ENCODE measurements at regions not wholly inside any gene's neighbourhood (a gene's known extent, or its start where the extent isn't known, plus 50 kb on each side); places are given as distances from the start of the nearest gene placed in this dataset.

DNA sequence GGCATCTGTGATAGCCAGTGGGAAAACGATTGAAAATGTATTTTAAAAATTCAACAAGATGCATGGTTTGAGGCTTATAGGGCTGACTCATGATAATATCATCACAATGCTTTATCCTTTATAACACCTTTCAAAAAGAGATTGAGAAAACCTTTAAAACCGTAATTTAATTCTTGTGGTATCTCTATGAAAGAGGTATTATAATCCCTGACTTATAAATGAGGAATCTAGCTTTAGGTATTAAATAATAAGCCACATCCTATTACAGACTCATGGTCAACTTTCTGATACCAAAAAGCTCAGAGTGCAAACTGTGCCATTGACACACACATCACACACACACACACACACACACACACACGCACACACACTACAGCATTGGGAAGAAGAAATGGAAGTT is 134.6 kb upstream of the RAB12 start:
- no peak overlapping the region for H3K27ac ChIP-seq (replicated peaks)
- H3K27me3 ChIP-seq (ENCODE audit: insufficient read depth, poor library complexity, severe bottlenecking) = no peaks in the 10 kb centered on the region
- no peak for DNase-seq (ENCODE audit: low read depth in 1 of 2, low spot score in 1 of 2)
- no peak overlapping the region for H3K4me3 ChIP-seq (replicated peaks; ENCODE audit: insufficient read depth, low read length)
- TF ChIP-seq, protein P1, sequence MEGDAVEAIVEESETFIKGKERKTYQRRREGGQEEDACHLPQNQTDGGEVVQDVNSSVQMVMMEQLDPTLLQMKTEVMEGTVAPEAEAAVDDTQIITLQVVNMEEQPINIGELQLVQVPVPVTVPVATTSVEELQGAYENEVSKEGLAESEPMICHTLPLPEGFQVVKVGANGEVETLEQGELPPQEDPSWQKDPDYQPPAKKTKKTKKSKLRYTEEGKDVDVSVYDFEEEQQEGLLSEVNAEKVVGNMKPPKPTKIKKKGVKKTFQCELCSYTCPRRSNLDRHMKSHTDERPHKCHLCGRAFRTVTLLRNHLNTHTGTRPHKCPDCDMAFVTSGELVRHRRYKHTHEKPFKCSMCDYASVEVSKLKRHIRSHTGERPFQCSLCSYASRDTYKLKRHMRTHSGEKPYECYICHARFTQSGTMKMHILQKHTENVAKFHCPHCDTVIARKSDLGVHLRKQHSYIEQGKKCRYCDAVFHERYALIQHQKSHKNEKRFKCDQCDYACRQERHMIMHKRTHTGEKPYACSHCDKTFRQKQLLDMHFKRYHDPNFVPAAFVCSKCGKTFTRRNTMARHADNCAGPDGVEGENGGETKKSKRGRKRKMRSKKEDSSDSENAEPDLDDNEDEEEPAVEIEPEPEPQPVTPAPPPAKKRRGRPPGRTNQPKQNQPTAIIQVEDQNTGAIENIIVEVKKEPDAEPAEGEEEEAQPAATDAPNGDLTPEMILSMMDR (IDR thresholded peaks at IDR 0.05; ENCODE audit: insufficient read depth, low read length) = no peak

DNA sequence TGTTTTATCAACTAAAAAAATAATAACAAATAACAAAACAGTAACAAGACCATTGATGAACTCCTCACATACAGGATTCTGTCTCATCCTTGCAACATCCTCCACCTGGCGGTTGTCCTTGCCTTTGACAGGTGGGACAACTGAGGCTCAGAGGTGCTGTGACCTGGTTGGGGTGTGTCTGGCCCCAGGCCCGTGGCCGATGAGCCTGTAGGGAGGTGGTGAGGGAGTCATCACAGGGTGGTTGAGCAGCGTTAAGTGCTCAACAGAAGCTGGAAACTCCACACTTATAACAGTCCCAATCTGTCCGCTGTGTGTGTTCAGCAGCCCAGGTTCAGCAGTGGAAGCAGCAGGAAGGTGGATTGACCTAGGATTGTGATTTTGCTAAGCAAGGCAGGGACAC is 131.6 kb upstream of the RAB12 start:
- H3K27ac ChIP-seq (replicated peaks) = no peak overlapping the region
- DNase-seq (ENCODE audit: low read depth in 1 of 2, low spot score in 1 of 2) = no peak
- TF ChIP-seq POLR2AphosphoS5 (IDR thresholded peaks at IDR 0.05; ENCODE audit: low read depth) (no peak), SPI1 (IDR thresholded peaks at IDR 0.05; ENCODE audit: borderline replicate concordance, low read depth) (no peak), GABPA (IDR thresholded peaks at IDR 0.05; ENCODE audit: low read depth) (no peak)
- TF ChIP-seq, protein P2, sequence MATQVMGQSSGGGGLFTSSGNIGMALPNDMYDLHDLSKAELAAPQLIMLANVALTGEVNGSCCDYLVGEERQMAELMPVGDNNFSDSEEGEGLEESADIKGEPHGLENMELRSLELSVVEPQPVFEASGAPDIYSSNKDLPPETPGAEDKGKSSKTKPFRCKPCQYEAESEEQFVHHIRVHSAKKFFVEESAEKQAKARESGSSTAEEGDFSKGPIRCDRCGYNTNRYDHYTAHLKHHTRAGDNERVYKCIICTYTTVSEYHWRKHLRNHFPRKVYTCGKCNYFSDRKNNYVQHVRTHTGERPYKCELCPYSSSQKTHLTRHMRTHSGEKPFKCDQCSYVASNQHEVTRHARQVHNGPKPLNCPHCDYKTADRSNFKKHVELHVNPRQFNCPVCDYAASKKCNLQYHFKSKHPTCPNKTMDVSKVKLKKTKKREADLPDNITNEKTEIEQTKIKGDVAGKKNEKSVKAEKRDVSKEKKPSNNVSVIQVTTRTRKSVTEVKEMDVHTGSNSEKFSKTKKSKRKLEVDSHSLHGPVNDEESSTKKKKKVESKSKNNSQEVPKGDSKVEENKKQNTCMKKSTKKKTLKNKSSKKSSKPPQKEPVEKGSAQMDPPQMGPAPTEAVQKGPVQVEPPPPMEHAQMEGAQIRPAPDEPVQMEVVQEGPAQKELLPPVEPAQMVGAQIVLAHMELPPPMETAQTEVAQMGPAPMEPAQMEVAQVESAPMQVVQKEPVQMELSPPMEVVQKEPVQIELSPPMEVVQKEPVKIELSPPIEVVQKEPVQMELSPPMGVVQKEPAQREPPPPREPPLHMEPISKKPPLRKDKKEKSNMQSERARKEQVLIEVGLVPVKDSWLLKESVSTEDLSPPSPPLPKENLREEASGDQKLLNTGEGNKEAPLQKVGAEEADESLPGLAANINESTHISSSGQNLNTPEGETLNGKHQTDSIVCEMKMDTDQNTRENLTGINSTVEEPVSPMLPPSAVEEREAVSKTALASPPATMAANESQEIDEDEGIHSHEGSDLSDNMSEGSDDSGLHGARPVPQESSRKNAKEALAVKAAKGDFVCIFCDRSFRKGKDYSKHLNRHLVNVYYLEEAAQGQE (IDR thresholded peaks at IDR 0.05; ENCODE audit: insufficient replicate concordance, low read depth) = no peak
- TF ChIP-seq, protein P1 (IDR thresholded peaks at IDR 0.05; ENCODE audit: insufficient read depth, low read length) = no peak
- no peak overlapping the region for H3K4me3 ChIP-seq (replicated peaks; ENCODE audit: insufficient read depth, low read length)
- no peaks in the 10 kb centered on the region for H3K27me3 ChIP-seq (ENCODE audit: insufficient read depth, poor library complexity, severe bottlenecking)

DNA sequence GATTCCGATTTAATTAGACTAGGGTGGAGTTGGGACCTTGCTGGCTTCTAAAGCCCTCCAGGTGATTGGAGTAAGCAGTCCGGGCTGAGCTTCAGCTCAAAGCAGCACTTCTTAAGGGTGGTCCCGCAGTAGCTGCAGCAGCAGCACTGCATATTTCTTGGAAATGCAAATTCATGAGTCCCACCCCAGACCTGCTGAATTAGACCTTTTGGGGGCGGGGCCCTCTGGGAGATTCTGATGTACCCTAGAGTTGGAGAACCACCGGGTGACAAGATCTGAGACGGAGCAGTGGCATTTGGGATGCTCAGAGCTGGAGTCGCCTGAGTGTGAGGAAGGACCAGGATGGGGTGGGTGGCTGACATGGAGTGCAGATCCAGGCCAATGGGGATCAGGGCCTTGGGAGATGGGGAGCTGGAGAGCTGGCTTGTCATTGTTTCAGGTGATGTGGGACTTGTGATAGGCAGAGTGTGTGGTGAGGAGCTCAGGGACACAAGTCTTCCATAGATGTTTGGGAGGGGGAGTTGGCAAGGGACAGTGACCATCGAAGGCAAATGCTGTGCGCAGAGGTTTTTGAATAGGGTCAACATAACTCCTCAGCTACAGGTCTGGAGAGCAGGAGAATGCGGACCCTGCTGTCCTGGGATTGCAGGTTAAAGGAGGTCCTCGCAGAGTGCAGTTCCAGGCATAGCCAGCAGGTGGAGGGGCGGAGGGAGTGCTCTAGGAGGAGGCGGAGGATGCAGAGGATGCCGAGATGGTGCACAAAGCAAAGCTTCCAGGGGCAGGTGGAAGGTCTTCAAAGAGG is 130.9 kb upstream of the RAB12 start:
- H3K27ac ChIP-seq (replicated peaks) = no peak overlapping the region
- TF ChIP-seq, protein P1 (IDR thresholded peaks at IDR 0.05; ENCODE audit: insufficient read depth, low read length) = peak; percentile 100
- no peak for TF ChIP-seq SPI1 (IDR thresholded peaks at IDR 0.05; ENCODE audit: borderline replicate concordance, low read depth)
- DNase-seq (ENCODE audit: low read depth in 1 of 2, low spot score in 1 of 2) = peak; percentile 12 to 53
- no peak overlapping the region for H3K4me3 ChIP-seq (replicated peaks; ENCODE audit: insufficient read depth, low read length)
- H3K27me3 ChIP-seq (ENCODE audit: insufficient read depth, poor library complexity, severe bottlenecking) = no peaks in the 10 kb centered on the region

DNA sequence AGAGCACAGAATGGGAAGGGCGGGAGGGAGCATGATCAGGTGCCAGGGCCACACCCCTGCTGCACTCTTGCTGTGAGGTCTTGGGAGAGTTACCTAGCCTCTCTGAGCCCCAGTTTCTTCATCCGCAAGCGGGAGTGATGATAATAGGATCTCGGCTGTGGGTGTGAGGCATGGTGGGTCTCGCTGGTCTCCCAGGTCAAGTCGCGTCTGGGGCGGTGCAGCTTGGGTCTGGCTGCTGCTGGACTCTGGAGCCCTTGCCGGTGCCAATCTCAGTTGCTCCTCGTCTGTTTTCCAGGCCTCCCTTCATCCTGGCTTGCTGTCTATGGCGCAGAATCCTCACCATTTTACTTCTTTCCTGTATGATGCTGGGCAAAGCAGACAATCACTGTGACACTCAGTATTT is 130.3 kb upstream of the RAB12 start:
- H3K27me3 ChIP-seq (ENCODE audit: insufficient read depth, poor library complexity, severe bottlenecking) = no peaks in the 10 kb centered on the region
- TF ChIP-seq, protein P2 (IDR thresholded peaks at IDR 0.05; ENCODE audit: insufficient replicate concordance, low read depth) = no peak
- no peak for TF ChIP-seq GABPA (IDR thresholded peaks at IDR 0.05; ENCODE audit: low read depth)
- TF ChIP-seq, protein P1 (IDR thresholded peaks at IDR 0.05; ENCODE audit: insufficient read depth, low read length) = no peak
- TF ChIP-seq SPI1 (IDR thresholded peaks at IDR 0.05; ENCODE audit: borderline replicate concordance, low read depth) = no peak
- TF ChIP-seq POLR2AphosphoS5 (IDR thresholded peaks at IDR 0.05; ENCODE audit: low read depth) = no peak
- H3K27ac ChIP-seq (replicated peaks) = no peak overlapping the region
- no peak for DNase-seq (ENCODE audit: low read depth in 1 of 2, low spot score in 1 of 2)
- no peak overlapping the region for H3K4me3 ChIP-seq (replicated peaks; ENCODE audit: insufficient read depth, low read length)

All from HL-60 (cell line).